ENCODE measurements at regions not wholly inside any gene's neighbourhood (a gene's known extent, or its start where the extent isn't known, plus 50 kb on each side); places are given as distances from the start of the nearest gene placed in this dataset.

GRCh38 chr15:92796161-92796611 is 103.9 kb upstream of the CHD2 start:
- TF ChIP-seq BRCA1 (CRISPR knock-in tag; IDR thresholded peaks at IDR 0.05), result no peak
- TF ChIP-seq SIN3A (IDR thresholded peaks at IDR 0.05; ENCODE audit: borderline replicate concordance, low read depth, low read length), result no peak
- no peak for TF ChIP-seq ZBTB44 (CRISPR knock-in tag; IDR thresholded peaks at IDR 0.05)
- no peak for TF ChIP-seq ZBTB40 (IDR thresholded peaks at IDR 0.05)
- TF ChIP-seq ZBTB40 (CRISPR knock-in tag; IDR thresholded peaks at IDR 0.05), result no peak
